Left renal pelvis (tissue), 4 donors: ENCODE measurements at regions not wholly inside any gene's neighbourhood (a gene's known extent, or its start where the extent isn't known, plus 50 kb on each side); places are given as distances from the start of the nearest gene placed in this dataset.

ENCODE experiments used
- DNase-seq, 4 donors: peaks; one replicate each; pipeline ENCODE4 v3.0.0-alpha.2; 2013; ENCODE audit warnings: low read depth in 4 of 4, low spot score in 3 of 4

GRCh38 chr7:46170021-46170420, 248.9 kb upstream of the IGFBP3 start:
- DNase-seq, result no peak

DNA sequence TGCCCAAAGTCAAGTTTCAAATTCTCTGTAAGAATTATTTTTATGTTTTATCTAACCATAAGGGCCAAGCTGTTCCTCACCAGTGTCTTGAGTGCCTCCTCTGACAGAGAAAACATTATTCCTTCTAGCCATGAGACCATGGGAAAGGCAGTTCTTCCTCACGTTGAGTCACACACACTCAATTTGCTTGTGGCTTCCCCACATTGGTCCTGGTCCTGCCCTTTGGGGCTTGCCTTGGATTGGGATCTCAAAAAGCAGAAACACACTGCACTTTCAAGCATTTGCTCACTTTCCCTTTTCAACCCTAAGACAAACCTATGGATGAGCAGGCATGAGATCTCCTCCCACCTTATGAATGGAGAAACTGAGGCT, 248.3 kb upstream of the IGFBP3 start:
- no peak for DNase-seq

DNA sequence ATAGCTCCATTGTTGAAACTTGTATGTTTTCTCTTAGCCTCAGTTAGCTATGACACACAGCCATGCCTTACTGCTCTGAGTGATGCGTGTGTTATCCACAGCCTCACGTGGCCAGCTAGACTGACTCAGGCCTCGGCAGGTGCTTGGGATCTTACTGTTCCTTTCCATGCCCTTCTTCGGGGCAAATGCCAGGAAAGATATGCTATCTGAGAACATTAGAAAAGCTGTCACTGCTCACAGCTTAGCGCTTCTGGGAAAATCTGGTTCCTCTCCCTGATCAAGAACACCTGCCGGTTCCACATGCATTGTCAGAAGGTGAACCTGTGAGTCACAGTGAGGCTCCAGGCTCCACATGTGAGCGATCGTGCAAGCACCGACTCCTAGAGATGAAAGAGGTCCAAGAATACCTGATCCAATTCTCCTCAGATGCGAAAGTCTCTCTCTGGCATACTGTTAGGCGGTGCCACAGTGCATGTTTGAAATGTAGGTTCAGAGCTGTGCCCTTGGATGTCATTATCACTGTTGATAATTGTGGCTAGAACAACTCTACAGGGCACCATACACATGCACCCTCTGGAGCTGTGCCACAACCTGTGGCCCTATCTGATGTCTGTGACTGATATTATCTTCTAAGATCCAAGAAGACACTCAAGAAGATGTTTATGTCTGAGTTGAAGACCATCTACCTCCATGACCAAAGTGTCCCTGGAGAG, 247.8 kb upstream of the IGFBP3 start:
- DNase-seq, result no peak

DNA sequence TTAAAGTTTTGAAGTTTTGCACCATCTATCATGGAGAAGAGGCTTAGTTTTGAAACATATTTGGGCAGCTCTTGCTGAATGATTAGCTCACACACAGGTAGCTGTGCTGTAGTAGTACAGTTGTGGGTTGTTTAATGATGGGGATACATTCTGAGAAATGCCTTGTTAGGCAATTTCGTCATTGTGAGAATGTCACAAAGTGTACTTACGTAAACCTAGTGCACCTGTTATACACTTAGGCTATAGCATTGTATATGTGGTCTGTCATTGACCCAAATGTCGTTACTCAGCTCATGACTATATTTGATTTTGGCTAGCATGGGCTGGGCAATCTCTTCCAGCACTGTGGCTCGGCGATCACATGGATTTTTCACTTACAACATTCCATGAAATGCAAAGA, 247.2 kb upstream of the IGFBP3 start:
- DNase-seq, result no peak

DNA sequence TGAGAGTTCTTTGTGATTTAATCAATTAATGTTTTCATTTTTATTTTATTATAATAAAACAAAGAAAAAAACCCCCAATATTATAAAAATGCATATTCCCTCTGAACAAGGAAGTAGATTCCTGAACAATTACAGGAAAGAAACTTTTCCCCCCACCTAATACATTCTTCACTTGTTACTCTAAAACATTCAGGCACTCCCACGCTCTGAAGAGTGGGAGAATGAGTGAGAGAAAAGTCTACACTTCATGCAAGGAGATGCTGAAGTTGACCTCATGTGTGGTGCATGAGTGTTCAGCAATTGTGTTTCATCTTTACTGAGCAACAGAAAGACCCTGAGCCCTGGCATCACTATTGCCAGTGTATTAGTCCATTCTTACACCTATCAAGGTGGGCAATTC, 244.2 kb upstream of the IGFBP3 start:
- DNase-seq, result no peak

GRCh38 chr7:46164629-46165028, 243.6 kb upstream of the IGFBP3 start:
- no peak for DNase-seq

- no peak for DNase-seq
Observed at GRCh38 chr7:46163246-46163645, 242.2 kb upstream of the IGFBP3 start.

DNA sequence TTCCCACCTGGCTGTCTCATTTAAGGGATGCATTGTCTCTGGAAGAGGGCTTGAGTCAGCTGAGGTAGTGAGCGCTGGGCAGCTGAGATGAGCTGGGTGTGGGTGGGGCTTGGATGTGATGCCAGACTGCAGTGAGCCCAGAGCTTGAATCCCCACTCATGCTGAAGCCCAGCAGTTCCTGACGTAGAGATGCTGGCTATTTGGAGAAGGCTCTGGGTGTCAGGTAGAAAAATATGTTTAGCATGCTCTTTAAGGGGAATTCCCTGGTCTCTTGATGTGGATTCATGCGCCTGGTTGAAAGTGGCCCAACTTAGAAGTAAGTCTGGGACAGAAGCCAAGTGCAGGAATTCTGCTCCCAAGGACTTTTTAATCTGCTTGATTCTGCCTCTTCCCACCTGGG, 241.5 kb upstream of the IGFBP3 start:
- DNase-seq, result no peak

DNA sequence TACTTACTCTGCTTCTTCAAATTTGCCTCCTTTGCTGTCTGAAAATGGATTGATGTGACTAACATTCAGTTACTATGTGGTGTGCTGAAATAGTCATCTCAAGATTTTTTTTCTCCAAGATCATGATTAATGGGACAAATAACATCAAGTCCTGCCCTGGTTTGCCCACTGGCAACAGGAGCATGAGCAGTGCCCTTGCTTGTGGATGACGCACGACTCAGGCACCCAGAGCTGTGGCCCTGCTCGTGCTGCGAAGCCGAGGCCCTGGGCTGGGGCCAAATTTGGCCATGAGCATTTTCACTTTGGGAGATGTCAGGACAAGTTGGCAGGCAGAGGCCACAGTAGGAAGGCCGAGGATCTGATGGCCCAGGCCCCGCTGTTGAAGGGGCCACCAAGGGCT, 239.8 kb upstream of the IGFBP3 start:
- DNase-seq, result no peak

- DNase-seq, result no peak
Observed at GRCh38 chr7:46157931-46158330, 236.9 kb upstream of the IGFBP3 start.

DNA sequence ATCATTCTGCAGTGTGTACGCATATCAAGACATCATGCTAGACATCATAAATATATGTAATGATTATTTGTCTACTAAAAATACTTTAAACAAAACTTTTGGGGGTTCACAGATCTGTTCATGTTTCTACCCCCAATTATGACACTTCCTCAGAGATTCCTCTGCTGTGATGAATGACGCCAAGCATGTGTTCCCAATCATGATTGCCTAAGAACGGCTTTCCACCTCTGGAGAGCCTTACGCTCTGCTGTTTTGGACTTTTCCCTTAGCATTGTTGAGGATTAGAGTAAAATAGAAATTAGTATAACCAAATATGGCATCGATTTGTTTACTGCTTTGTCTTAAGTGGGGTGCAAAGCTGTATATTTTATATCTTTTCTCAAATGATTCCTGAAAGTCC, 236.3 kb upstream of the IGFBP3 start:
- no peak for DNase-seq

- no peak for DNase-seq
Observed at GRCh38 chr7:46156853-46157252, 235.8 kb upstream of the IGFBP3 start.

DNA sequence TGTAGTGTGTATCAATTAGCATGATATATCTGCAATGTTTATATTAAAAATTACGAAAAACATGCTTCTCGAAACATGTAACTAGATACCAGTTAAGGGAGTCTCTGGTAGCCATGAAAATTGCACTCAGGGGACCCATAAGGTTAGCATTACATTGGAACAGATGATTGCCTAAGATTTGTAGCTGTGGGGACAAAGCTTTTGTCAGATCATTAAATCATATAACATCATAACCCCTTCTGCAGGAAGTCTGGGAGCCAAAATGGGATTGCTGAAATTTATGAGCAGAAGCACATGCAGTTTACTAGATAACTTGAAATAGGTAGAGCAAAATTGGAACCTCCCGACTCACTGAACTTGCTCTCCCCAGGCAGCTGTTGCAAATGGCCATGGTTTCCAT, 235.0 kb upstream of the IGFBP3 start:
- DNase-seq, result no peak

- DNase-seq, result no peak
Observed at GRCh38 chr7:46155367-46155766, 234.3 kb upstream of the IGFBP3 start.

DNA sequence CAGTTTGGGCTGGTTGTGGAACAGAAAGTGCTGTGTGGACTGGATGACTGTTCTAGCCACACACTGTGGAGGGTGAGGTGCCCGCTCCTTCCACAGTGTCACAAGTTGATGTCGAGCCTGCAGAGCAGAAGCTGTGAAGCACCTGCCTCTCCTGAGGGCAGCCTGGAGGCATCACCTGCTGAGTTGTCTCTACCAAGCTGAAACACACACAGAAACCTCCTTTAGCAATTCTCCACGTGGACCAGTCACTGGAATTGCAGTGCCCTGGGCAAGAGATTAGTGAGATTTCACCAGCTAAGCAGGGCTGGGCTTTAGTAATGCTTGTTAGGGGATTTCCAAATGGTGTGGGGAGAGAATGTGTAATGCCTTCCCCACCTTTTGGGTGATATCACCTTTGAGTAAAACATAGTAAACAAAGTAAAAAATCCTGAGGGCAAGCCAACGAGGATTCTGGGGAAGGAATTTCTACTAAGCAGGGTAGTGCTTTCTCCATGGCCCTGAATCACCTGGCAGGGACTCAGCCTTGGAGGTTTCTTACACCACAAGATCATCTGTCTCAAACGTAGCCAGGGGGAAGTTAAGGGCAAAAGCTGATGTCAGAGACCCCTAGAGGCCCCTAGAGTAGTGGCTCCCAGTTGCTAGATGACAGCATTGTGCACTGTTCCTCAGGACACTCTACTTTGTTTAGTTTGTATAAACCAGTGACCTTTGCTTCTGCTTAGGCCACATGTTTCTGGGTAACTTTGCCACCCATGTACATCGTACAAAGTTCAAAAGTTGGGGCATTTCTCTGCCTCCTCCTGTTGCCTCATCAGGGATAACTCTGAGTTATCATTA, 233.1 kb upstream of the IGFBP3 start:
- no peak for DNase-seq

- DNase-seq, result no peak
Observed at GRCh38 chr7:46153583-46153950, 232.5 kb upstream of the IGFBP3 start.

DNA sequence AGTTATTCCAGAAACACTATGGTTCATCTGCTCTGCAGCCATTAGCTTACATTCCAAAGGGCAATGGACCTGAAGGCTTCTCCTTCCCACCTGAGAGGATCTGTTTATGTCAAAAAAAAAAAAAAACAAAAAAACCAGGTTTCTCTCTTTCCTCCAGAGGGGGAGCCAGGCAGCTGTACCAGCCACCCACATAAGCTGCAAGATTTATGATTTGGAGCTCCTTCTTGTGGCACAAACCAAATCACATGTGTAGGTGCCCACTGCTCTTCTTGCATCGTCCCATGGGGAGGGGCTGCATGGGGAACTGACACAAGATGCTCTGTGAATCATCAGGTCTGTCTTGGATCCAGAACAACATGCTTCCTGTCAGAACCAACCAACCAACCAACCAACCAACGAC, 231.6 kb upstream of the IGFBP3 start:
- DNase-seq, result no peak

GRCh38 chr7:46150721-46151120, 229.6 kb upstream of the IGFBP3 start:
- DNase-seq, result no peak

GRCh38 chr7:46150202-46150601, 229.1 kb upstream of the IGFBP3 start:
- DNase-seq, result no peak

- DNase-seq, result no peak
Observed at GRCh38 chr7:46147871-46148270, 226.8 kb upstream of the IGFBP3 start.

DNA sequence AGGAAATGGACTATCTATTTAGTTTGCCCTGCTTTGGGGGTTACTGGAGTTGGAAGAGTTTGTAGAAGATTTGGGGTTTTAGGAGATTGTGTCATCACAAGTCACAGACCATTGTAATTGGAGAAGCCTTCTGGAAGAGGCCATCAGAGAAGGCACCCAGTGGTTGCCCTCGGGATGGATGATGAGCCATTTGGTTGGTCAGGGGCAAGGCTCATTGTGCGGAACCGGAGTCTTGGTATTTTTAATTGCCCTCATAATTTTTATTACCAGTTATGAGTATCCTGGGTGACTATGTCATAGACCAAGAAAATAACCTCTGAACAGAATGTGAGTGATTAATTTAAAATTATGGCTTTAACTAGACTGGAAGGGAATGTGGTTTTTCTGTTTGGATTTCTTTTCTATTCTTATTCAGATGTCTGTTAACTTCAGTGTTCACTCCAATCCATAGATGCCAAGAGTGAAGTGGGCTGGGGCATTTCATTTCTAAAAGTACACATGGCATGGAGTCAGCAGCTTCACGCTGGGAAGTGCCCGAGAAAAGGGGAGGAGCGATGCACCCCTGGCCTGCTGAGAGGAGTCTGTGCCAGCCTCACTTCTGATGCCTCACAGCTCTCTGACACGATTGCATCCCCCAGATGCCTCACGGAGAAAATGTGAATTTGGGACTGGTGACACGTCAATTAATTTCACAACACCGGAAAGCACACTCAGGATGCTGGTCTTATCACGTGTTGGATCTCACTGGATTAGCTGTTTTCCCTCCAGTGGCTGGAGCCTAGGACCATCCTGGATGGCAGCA, 225.6 kb upstream of the IGFBP3 start:
- no peak for DNase-seq

- peak in 2 of 4 donors; percentile 14 to 16 for DNase-seq
Observed at GRCh38 chr7:46145412-46145811, 224.3 kb upstream of the IGFBP3 start.
